ENCODE measurements at regions not wholly inside any gene's neighbourhood (a gene's known extent, or its start where the extent isn't known, plus 50 kb on each side); places are given as distances from the start of the nearest gene placed in this dataset.

- DNase-seq = no peak
Observed at GRCh38 chr3:117080872-117081271, 371.3 kb downstream of the TUSC7 start.

DNA sequence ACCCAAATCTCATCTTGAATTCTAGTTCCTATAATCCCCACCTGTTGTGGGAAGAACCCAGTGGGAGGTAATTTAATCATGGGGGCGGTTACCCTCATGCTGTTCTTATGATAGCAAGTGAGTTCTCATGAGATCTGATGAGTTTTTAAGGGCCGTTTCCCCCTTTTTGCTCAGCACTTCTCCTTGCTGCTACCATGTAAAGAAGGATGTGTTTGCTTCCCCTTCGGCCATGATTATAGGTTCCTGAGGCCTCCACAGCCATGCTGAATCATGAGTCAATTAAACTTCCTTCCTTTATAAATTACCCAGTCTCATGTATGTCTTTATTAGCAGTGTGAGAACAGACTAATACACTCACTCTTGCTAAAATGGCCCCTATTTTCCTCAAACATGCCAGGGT, 374.7 kb downstream of the TUSC7 start:
- DNase-seq = no peak

DNA sequence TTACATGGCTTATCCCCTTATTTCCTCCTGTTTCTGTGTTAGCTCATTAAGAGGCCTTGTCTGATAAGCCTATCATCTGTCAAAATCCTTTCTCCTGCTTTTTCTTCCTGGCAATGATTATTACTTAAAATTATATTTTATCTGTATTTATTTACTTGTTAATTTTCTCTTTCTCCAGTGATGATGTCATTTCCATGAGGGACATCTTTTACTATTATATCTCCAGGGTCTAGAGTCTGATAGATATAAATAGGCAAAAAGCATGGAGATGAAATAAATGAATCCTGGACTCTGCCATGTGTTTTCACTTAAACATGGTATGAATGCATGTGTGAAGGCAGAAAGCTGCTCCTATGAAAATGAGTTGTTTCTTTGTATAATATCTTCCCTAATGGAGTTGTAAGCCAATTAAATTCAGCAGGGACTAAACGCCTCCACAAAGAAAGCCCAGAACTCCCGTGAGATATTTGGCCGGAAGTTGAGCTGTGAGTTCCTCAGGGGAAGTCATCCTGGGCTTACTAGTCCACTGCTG, 375.2 kb downstream of the TUSC7 start:
- peak; percentile 4 for DNase-seq

DNA sequence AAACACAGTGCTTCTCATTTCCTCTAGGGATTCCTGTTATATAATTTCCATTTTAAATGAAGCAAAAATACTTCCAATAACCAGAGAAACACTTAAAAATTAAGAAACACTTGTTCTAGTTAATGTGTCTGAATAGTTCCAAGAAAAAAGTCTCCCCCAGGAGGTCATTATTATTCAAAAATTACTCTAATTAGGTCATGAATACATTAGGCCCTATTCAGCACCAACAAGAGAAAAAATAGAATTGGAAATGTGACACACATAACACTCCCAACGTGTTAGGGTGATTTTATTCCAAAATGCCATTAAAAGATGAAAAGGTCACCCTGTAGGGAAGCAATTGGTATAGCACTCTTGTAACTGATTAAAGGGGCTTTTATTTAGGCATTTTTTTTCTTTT, 382.1 kb downstream of the TUSC7 start:
- DNase-seq = no peak

- no peak for DNase-seq
Observed at GRCh38 chr3:117096549-117096948, 387.0 kb downstream of the TUSC7 start.

- DNase-seq = peak; percentile 82
Observed at GRCh38 chr3:117097351-117097750, 387.8 kb downstream of the TUSC7 start.

DNA sequence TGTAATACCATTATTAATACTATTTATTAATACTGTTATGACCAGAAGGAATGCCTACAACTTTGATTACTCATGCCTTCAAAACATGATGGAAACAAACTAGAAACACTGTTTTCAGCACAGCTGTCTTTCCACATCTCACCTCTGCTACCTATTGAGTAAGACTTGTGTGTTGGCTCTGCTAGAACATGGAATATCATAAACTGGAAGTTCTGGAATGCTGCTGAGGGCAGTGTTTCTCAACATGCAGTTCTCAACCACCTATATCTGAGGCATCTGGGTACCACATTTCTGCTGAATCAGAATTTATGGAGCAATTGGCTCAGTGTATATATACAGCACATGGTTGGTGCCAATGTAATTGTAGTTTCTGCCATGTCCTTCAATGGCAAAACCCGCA, 392.1 kb downstream of the TUSC7 start:
- DNase-seq = no peak

GRCh38 chr3:117102426-117102825, 392.8 kb downstream of the TUSC7 start:
- DNase-seq = no peak

DNA sequence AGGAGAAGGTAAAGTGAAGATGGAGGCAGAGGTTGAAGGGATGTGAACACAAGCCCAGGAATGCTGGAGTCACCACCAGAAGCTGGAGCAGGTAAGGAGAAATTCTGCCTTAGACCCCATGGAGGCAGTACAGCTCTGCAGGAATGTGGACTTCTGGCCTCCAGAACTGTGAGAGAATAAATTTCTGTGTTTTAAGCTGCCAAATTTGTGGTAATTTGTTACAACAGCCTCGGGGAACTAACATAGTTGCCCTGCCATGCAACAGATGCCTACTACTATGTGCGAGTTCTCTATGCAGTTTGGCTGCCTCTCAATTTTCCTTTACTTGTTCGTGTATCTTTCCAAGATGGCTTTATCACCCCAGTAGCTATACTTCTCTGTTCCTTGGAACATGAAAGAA, 394.1 kb downstream of the TUSC7 start:
- peak; percentile 55 for DNase-seq

DNA sequence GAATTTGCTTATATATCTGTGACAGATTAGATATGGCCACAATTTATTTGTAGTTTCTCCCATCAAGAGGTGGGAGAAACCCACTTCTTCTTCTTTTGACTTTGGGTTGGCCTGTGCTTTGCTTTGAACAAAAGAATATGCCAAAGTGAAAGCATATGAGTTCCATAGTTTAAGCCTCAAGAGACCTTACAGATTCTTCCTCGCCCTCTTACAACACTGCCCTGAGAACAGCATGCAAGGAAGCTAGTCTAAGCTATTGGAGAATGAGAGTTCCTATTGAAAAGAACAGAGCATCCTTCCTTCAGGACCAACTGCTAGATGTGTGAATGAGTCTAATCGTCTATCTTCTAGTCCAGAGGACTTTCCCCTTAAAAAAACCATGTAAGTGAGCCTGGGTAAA, 394.8 kb downstream of the TUSC7 start:
- no peak for DNase-seq

DNA sequence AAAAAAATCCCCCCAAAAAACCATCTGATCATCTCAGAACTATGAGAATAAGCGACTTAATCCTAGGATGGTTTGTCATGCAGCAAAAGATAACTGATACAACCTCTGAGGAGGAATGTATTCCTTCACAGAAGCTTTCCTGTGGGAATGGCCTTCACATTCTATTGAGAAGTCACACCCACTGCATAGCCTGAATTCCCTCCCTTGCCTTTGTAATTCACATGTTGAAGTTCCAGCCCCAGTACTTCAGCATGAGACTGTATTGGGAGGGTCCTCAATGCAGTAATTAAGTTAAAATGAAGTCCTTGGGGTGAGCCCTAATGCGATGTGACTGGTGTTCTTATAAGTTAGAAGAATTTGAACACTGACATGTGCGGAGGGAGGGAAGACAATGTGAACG, 395.2 kb downstream of the TUSC7 start:
- peak; percentile 97 for DNase-seq

GRCh38 chr3:117105686-117106085, 396.1 kb downstream of the TUSC7 start:
- DNase-seq = peak; percentile 96

- no peak for DNase-seq
Observed at GRCh38 chr3:117106396-117106795, 396.8 kb downstream of the TUSC7 start.

GRCh38 chr3:117107946-117108345, 398.4 kb downstream of the TUSC7 start:
- no peak for DNase-seq

- no peak for DNase-seq
Observed at GRCh38 chr3:117109178-117109577, 399.6 kb downstream of the TUSC7 start.

GRCh38 chr3:117114517-117115265, 405.1 kb downstream of the TUSC7 start:
- DNase-seq = peak; percentile 88

DNA sequence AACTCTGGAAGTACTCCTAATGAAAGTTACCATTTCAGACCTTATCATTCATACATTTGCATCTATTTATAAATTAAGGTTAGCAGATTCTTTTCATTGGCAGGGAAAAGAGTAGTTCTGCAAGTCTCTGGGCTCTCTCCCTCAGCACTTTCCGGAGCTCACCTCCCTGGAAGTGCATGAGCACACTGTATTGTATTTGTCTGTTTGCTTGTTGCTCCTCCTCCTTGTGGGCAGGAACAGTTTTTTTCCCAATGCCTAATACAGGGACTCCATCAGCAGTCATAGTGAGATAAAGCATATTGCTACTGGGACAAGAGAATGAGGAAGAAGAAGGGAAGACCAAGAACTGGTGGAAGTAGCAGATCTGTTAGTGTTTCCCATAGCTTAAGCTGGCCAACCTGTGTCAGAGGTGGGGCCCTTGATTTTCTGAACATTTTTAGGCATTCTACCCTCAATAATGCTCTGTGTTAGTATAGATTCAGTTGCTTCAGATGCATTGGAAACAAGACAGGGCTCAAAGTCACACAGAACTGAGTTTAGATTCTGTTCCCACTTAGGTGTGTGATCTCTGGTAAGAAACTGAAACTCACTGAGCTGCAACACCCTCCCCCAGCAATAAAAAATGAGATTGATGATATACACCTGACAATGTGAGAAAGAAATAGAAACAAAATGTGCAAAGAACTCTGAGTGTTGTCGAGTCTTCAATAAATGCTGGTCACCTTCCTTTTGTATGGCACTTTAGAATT, 407.8 kb downstream of the TUSC7 start:
- DNase-seq = no peak

DNA sequence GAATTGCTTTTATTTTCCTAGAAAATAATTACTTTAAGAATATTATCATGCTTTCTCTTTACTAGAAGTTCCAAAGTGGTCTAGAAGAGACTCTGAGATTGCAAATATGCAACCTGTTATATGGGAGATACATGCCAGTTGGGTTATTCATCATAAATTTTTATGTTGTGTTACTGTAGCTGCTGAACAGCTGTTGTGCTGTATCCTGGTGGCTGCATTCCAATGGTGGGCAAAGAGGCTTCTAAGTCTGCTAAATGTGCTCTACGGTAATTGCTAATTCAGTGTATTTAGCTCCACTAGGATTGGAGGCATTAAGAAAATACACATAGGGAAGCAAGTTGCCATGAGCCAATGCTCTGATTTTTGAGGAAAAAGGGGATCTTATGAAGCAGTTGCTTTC, 409.0 kb downstream of the TUSC7 start:
- DNase-seq = peak; percentile 71

GRCh38 chr3:117120014-117120413, 410.4 kb downstream of the TUSC7 start:
- no peak for DNase-seq

GRCh38 chr3:117122609-117123008, 413.0 kb downstream of the TUSC7 start:
- no peak for DNase-seq

- no peak for DNase-seq
Observed at GRCh38 chr3:117126460-117126859, 416.9 kb downstream of the TUSC7 start.

GRCh38 chr3:117126946-117127546, 417.5 kb downstream of the TUSC7 start:
- no peak for DNase-seq

DNA sequence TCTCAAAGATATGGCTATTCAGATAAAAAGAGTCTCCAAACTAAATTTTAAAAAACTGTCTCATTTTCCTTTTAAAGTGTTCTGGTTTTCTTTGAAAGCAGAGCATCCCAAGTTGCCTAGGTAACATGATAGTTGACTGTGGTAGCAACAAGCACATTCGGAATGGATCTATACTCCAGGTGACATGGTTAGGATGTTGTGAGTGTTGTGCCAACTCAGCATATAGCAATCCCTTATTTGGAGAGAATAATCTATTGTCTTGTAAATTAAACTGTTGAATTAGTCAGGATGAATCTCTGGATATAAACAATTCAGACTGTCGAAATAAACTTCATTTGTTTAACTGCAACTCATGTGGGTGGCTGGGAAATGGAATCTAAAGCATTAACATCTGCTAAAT, 418.6 kb downstream of the TUSC7 start:
- DNase-seq = no peak

- no peak for DNase-seq
Observed at GRCh38 chr3:117128872-117129271, 419.3 kb downstream of the TUSC7 start.
